ENCODE measurements at regions not wholly inside any gene's neighbourhood (a gene's known extent, or its start where the extent isn't known, plus 50 kb on each side); places are given as distances from the start of the nearest gene placed in this dataset.

DNA sequence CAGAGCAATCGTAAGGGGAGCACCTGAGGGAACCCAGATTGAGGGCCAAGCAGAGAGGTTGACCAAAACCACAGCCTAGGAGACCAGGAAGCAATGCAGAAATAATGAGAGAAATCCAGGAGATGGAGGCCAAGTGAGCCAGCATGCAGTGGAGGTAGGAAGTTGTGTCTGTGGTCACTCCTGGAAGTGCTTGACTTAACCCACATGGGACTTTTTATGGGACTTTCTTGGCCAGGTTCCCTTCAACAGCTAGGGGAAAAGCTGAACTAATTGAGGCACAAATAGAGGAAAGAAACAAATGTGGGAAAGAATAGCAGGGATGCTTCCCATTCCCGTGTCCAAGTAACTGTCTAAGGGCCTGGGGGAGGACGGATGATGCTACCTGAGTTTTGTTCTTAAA lies 293.2 kb upstream of the CLINT1 start:
- 90 to 97% methylated on average over 3 of the region's 3 CpGs for WGBS, 2 donors
- H3K36me3 ChIP-seq: no peaks in the 10 kb centered on the region
- H3K4me3 ChIP-seq (replicated peaks in 1 of 3): no peak overlapping the region
- no peaks in the 10 kb centered on the region for H3K27me3 ChIP-seq
- no peaks in the 10 kb centered on the region for H3K9me3 ChIP-seq
- TF ChIP-seq, protein P1, sequence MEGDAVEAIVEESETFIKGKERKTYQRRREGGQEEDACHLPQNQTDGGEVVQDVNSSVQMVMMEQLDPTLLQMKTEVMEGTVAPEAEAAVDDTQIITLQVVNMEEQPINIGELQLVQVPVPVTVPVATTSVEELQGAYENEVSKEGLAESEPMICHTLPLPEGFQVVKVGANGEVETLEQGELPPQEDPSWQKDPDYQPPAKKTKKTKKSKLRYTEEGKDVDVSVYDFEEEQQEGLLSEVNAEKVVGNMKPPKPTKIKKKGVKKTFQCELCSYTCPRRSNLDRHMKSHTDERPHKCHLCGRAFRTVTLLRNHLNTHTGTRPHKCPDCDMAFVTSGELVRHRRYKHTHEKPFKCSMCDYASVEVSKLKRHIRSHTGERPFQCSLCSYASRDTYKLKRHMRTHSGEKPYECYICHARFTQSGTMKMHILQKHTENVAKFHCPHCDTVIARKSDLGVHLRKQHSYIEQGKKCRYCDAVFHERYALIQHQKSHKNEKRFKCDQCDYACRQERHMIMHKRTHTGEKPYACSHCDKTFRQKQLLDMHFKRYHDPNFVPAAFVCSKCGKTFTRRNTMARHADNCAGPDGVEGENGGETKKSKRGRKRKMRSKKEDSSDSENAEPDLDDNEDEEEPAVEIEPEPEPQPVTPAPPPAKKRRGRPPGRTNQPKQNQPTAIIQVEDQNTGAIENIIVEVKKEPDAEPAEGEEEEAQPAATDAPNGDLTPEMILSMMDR (IDR thresholded peaks at IDR 0.05): no peak
- no peak for TF ChIP-seq POLR2A (IDR thresholded peaks at IDR 0.05)
- H3K27ac ChIP-seq: no peak overlapping the region
- intact Hi-C loops (cut with DNase I): no loop called here
- H3K4me1 ChIP-seq: no peaks in the 10 kb centered on the region
- DNase-seq: no peak

DNA sequence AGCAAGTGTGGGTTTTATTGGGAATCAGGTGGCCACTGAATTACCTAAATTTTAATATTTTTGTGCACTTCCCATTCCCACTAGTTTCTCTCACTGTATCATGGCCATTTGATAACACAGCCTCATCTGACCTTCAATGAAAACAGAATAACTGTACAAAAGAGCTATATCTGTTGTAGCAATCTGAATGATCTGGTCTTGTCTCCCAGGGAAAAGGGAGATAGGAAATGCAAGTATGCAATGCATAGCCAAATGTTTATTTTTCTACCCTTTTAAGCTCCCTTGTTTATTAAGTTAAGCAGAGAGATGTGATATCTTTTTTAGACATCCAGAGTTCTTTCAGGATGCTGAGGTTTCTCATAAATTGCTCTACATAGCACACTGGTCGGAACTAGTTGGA lies 288.3 kb upstream of the CLINT1 start:
- H3K4me1 ChIP-seq: no peaks in the 10 kb centered on the region
- intact Hi-C loops (cut with DNase I): no loop called here

DNA sequence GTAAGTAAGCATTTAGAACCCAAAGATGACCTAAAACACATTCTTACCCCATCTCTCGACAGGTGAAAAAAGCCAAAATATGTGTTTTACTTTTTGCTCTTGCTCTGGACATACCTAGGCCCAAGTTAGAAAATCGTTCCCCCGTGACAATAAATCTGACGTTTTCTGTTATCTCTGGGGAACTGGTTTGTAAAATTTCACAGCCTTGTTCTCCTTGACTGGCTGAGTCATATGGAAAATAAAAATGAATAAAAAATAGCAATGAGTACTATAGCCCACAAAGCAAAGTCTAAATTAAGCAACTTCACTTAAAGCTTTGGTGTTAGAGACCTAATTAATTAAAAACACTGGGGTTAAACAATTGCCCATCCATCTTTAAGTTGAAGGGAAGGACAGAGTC lies 286.9 kb upstream of the CLINT1 start:
- no peaks in the 10 kb centered on the region for H3K9me3 ChIP-seq
- no peak overlapping the region for H3K4me3 ChIP-seq (replicated peaks in 1 of 3)
- H3K27me3 ChIP-seq: no peaks in the 10 kb centered on the region
- H3K27ac ChIP-seq: no peak overlapping the region
- no peak for DNase-seq
- TF ChIP-seq, protein P1 (IDR thresholded peaks at IDR 0.05): no peak
- no peak for TF ChIP-seq POLR2A (IDR thresholded peaks at IDR 0.05)
- WGBS, 2 donors: 79 to 85% methylated on average over 4 of the region's 4 CpGs
- intact Hi-C loops (cut with DNase I): no loop called here
- no peaks in the 10 kb centered on the region for H3K4me1 ChIP-seq
- H3K36me3 ChIP-seq: no peaks in the 10 kb centered on the region

More for the DNA sequence above, 288.3 kb upstream of the CLINT1 start:
- DNase-seq: no peak
- Histone ChIP-seq H3K4me3 (replicated peaks in 1 of 3) (no peak overlapping the region), H3K9me3 (no peaks in the 10 kb centered on the region), H3K36me3 (no peaks in the 10 kb centered on the region), H3K27me3 (no peaks in the 10 kb centered on the region), H3K27ac (no peak overlapping the region)
- TF ChIP-seq, protein P1 (IDR thresholded peaks at IDR 0.05): no peak
- TF ChIP-seq POLR2A (IDR thresholded peaks at IDR 0.05): no peak
- WGBS, 2 donors: 84 to 88% methylated on average over 1 of the region's 1 CpG

DNA sequence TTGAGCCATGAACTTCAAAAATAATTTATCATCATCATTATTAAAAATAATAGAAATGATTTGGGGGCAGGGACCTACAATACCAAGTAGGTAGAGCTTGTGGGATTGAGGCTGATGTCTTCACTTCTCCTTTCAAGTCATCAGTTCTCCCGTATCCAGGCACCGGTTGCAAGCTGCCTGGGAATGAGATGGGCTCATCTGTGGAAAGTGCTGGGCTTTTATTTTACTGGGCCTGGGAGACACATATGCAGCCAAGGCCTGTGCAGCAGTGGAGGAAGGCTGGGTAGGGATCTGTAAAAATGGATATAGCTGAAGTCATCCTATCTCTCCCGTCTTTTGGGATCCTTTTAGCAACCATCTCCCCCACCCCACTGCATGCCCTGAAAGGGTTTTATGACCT lies 284.1 kb upstream of the CLINT1 start:
- intact Hi-C loops (cut with DNase I): no loop called here

DNA sequence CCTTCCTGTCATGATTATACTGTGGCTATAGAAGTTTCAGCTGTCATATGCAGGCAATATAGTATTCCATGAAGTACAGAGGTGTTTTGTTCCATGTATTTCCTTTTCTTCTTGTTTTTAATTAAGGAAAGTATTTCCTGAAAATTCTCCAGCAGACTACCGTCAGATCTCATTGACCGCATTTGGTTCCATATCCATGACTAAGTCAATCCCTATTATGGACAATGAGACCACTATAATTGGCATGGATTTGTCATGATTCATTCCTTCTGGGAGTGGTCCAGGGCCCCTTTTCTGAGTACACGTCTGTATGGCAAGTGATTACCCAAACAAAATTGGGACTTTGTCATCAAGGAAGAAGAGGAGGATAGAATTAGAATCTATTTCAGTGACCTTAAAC lies 283.2 kb upstream of the CLINT1 start:
- intact Hi-C loops (cut with DNase I): no loop called here
- 81 to 83% methylated on average over 3 of the region's 3 CpGs for WGBS, 2 donors

More for the DNA sequence above, 284.1 kb upstream of the CLINT1 start:
- Histone ChIP-seq H3K4me1 (no peaks in the 10 kb centered on the region), H3K9me3 (no peaks in the 10 kb centered on the region), H3K27me3 (no peaks in the 10 kb centered on the region), H3K4me3 (replicated peaks in 1 of 3) (no peak overlapping the region), H3K36me3 (no peaks in the 10 kb centered on the region), H3K27ac (no peak overlapping the region)
- DNase-seq: no peak
- 74 to 75% methylated on average over 3 of the region's 3 CpGs for WGBS, 2 donors
- TF ChIP-seq, protein P1 (IDR thresholded peaks at IDR 0.05): no peak
- TF ChIP-seq POLR2A (IDR thresholded peaks at IDR 0.05): no peak

More for the DNA sequence above, 283.2 kb upstream of the CLINT1 start:
- Histone ChIP-seq H3K4me1 (no peaks in the 10 kb centered on the region), H3K27ac (no peak overlapping the region), H3K9me3 (no peaks in the 10 kb centered on the region), H3K4me3 (replicated peaks in 1 of 3) (no peak overlapping the region), H3K36me3 (no peaks in the 10 kb centered on the region), H3K27me3 (no peaks in the 10 kb centered on the region)
- no peak for DNase-seq
- TF ChIP-seq, protein P1 (IDR thresholded peaks at IDR 0.05): no peak
- TF ChIP-seq POLR2A (IDR thresholded peaks at IDR 0.05): no peak

All from thyroid gland (tissue), 4 donors.